ENCODE measurements at regions not wholly inside any gene's neighbourhood (a gene's known extent, or its start where the extent isn't known, plus 50 kb on each side); places are given as distances from the start of the nearest gene placed in this dataset.

- H3K27me3 ChIP-seq (ENCODE audit: low read length) = no peaks in the 10 kb centered on the region
- H3K9me3 ChIP-seq (ENCODE audit: low read length) = no peaks in the 10 kb centered on the region
- DNase-seq = no peak
- H3K27ac ChIP-seq (ENCODE audit: low read length) = no peak overlapping the region
- H3K36me3 ChIP-seq (ENCODE audit: insufficient read depth, low read length) = no peaks in the 10 kb centered on the region
- H3K4me3 ChIP-seq (ENCODE audit: low read length) = no peak overlapping the region
- H3K9me2 ChIP-seq (replicated peaks; ENCODE audit: insufficient read depth, low read length) = no peaks in the 10 kb centered on the region
- H3K4me2 ChIP-seq (ENCODE audit: low read depth, low read length, poor library complexity, severe bottlenecking) = no peak overlapping the region
- no peaks in the 10 kb centered on the region for H3K4me1 ChIP-seq (ENCODE audit: low read length)
- H3K79me2 ChIP-seq (ENCODE audit: low read length) = no peaks in the 10 kb centered on the region
- no peaks in the 10 kb centered on the region for H4K20me1 ChIP-seq (ENCODE audit: insufficient read depth, low read depth, low read length)
- no peak overlapping the region for H3K9ac ChIP-seq (ENCODE audit: low read length)
- H2AFZ ChIP-seq (ENCODE audit: low read length) = no peak overlapping the region
These were observed 51.1 kb upstream of the NCOA1 start for GRCh38 chr2:24439971-24440340.

DNA sequence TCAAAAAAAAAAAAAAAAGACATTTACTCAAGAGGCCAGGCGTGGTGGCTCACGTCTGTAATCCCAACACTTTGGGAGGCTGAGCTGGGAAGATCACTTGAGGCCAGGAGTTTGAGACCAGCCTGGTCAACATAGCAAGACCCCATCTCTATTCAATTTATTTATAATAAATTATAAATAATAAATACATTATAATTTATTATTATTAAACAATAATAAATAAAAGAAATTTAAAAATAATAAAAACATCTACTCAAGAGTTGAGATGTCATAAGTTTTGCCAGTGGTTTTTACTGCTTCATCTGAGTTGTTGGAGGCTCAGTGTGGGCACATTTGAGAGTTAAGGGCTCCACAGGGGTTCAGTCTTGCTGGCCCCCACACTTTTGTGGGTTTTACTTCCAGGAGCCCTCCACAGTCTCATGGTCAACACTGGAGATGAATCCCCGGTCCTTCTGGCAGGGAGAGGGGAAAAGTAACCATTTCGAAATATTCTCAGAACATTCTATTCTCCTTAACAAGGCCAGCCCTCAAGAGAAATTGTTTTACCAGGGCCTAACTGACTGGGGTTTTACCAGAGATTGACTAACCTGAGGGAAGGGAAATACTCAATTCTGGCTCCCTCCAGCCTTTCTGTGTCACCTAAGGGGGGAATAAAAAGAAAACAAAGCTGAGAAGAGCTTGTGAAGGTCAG, 51.6 kb upstream of the NCOA1 start:
- no peaks in the 10 kb centered on the region for H3K36me3 ChIP-seq (ENCODE audit: insufficient read depth, low read length)
- no peak overlapping the region for H3K9ac ChIP-seq (ENCODE audit: low read length)
- H4K20me1 ChIP-seq (ENCODE audit: insufficient read depth, low read depth, low read length) = no peaks in the 10 kb centered on the region
- H3K4me2 ChIP-seq (ENCODE audit: low read depth, low read length, poor library complexity, severe bottlenecking) = no peak overlapping the region
- no peaks in the 10 kb centered on the region for H3K4me1 ChIP-seq (ENCODE audit: low read length)
- H3K9me2 ChIP-seq (replicated peaks; ENCODE audit: insufficient read depth, low read length) = no peaks in the 10 kb centered on the region
- no peak overlapping the region for H3K27ac ChIP-seq (ENCODE audit: low read length)
- no peak overlapping the region for H3K4me3 ChIP-seq (ENCODE audit: low read length)
- no peak for DNase-seq
- no peaks in the 10 kb centered on the region for H3K9me3 ChIP-seq (ENCODE audit: low read length)
- no peaks in the 10 kb centered on the region for H3K79me2 ChIP-seq (ENCODE audit: low read length)
- H2AFZ ChIP-seq (ENCODE audit: low read length) = no peak overlapping the region
- no peaks in the 10 kb centered on the region for H3K27me3 ChIP-seq (ENCODE audit: low read length)

- Histone ChIP-seq H3K9ac (ENCODE audit: low read length) (no peak overlapping the region), H3K9me3 (ENCODE audit: low read length) (no peaks in the 10 kb centered on the region), H3K79me2 (ENCODE audit: low read length) (no peaks in the 10 kb centered on the region), H2AFZ (ENCODE audit: low read length) (no peak overlapping the region), H3K4me2 (ENCODE audit: low read depth, low read length, poor library complexity, severe bottlenecking) (no peak overlapping the region), H4K20me1 (ENCODE audit: insufficient read depth, low read depth, low read length) (no peaks in the 10 kb centered on the region), H3K27ac (ENCODE audit: low read length) (no peak overlapping the region), H3K4me1 (ENCODE audit: low read length) (no peaks in the 10 kb centered on the region), H3K27me3 (ENCODE audit: low read length) (no peaks in the 10 kb centered on the region), H3K4me3 (ENCODE audit: low read length) (no peak overlapping the region), H3K36me3 (ENCODE audit: insufficient read depth, low read length) (no peaks in the 10 kb centered on the region), H3K9me2 (replicated peaks; ENCODE audit: insufficient read depth, low read length) (no peaks in the 10 kb centered on the region)
- DNase-seq = no peak
These were observed 52.9 kb upstream of the NCOA1 start for GRCh38 chr2:24438106-24438505.

DNA sequence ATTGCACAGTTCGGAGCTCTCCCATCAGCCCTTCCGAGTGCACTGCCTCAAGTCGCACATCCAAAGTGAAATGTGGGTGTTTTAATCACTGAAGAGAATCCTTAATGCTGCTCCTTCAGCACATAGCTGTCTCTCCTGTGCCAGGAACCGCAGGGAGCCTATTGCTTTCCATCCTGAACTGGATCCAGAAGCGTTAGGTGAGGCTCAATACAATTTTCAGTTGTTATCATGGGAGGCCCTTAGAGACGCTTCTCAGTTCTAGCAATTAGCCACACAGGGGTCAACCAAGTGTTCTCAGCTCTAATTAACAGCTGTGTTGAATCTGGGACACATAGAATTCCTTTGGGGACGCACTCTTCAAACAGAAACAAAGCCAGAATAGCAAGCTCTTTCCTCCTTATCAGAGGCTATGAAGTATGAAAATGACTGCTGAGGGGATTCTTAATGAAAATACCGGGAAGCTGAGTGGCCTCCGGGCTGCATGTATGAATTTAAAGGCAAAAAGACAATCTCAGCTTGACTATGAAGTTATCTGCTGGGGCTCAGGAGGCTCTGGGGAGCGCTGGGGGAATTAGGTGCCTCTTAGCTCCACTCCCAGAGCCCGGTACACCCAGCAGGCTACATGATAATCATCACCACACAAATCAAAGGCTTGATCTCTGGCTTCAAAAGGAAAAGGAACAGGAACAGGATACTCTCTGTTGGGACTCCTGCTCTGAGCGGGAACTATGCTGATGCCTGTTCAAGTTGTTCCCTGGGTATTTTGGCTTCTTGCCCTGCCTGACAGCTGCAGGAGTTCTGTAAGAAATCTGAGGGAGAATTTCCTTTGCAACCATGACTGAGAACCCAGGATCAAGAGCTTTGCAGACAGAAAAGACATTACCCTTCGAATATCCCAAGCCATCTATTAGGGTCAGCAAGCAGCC, 55.4 kb upstream of the NCOA1 start:
- Histone ChIP-seq H3K4me3 (ENCODE audit: low read length) (no peak overlapping the region), H3K27ac (ENCODE audit: low read length) (no peak overlapping the region), H3K79me2 (ENCODE audit: low read length) (no peaks in the 10 kb centered on the region), H3K9ac (ENCODE audit: low read length) (no peak overlapping the region), H3K27me3 (ENCODE audit: low read length) (no peaks in the 10 kb centered on the region), H3K36me3 (ENCODE audit: insufficient read depth, low read length) (no peaks in the 10 kb centered on the region), H3K4me2 (ENCODE audit: low read depth, low read length, poor library complexity, severe bottlenecking) (no peak overlapping the region), H3K9me3 (ENCODE audit: low read length) (no peaks in the 10 kb centered on the region), H3K9me2 (replicated peaks; ENCODE audit: insufficient read depth, low read length) (no peaks in the 10 kb centered on the region), H3K4me1 (ENCODE audit: low read length) (no peaks in the 10 kb centered on the region), H2AFZ (ENCODE audit: low read length) (no peak overlapping the region), H4K20me1 (ENCODE audit: insufficient read depth, low read depth, low read length) (no peaks in the 10 kb centered on the region)
- no peak for DNase-seq

DNA sequence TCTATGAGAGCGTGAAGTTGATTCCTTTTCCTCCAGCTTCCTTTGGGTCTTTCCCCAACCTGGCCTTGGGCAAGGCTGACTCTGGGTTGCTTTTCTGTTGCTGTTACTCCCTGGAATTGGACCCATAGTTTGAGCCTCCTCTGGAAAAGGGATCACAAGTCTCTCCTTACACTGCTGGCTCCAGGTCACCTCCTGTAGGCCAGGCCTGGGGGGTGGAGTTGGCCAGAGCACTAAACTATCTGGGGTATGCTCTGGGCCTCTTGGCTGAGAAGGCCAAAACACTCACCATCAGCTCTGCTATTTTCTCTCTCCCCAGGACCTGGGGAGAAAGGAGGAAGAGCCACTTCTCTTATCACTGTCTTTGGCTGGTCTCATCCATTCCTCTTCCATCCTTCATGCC, 56.5 kb upstream of the NCOA1 start:
- Histone ChIP-seq H3K27me3 (ENCODE audit: low read length) (no peaks in the 10 kb centered on the region), H3K9me3 (ENCODE audit: low read length) (no peaks in the 10 kb centered on the region), H3K36me3 (ENCODE audit: insufficient read depth, low read length) (no peaks in the 10 kb centered on the region), H3K27ac (ENCODE audit: low read length) (no peak overlapping the region), H4K20me1 (ENCODE audit: insufficient read depth, low read depth, low read length) (no peaks in the 10 kb centered on the region), H3K4me2 (ENCODE audit: low read depth, low read length, poor library complexity, severe bottlenecking) (no peak overlapping the region), H2AFZ (ENCODE audit: low read length) (no peak overlapping the region), H3K9me2 (replicated peaks; ENCODE audit: insufficient read depth, low read length) (no peaks in the 10 kb centered on the region), H3K9ac (ENCODE audit: low read length) (no peak overlapping the region), H3K4me1 (ENCODE audit: low read length) (peaks cover under 1% of the 10 kb centered on the region), H3K4me3 (ENCODE audit: low read length) (no peak overlapping the region), H3K79me2 (ENCODE audit: low read length) (no peaks in the 10 kb centered on the region)
- no peak for DNase-seq

DNA sequence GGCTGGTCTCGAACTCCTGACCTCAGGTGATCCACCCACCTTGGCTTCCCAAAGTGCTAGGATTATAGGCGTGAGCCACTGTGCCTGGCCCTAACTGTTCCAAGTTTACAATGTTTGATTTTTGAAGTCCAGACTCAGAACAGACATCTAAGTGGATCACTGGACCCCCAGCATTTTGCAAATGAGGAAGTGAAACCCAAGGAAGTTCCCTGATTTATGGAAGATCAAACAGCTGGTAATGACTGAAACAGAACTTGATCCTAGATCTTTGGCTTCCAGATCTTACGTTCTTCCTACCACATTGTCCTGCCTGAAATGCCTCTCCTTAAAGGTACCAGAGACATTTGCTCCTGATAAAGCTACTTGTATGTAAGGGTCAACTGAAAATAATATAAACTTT, 58.3 kb upstream of the NCOA1 start:
- no peak overlapping the region for H3K27ac ChIP-seq (ENCODE audit: low read length)
- H3K4me3 ChIP-seq (ENCODE audit: low read length) = no peak overlapping the region
- DNase-seq = no peak
- H3K4me2 ChIP-seq (ENCODE audit: low read depth, low read length, poor library complexity, severe bottlenecking) = no peak overlapping the region
- H3K9me2 ChIP-seq (replicated peaks; ENCODE audit: insufficient read depth, low read length) = no peaks in the 10 kb centered on the region
- H2AFZ ChIP-seq (ENCODE audit: low read length) = no peak overlapping the region
- no peaks in the 10 kb centered on the region for H3K9me3 ChIP-seq (ENCODE audit: low read length)
- H3K36me3 ChIP-seq (ENCODE audit: insufficient read depth, low read length) = no peaks in the 10 kb centered on the region
- H3K4me1 ChIP-seq (ENCODE audit: low read length) = peaks cover 7% of the 10 kb centered on the region
- no peaks in the 10 kb centered on the region for H3K27me3 ChIP-seq (ENCODE audit: low read length)
- H3K9ac ChIP-seq (ENCODE audit: low read length) = no peak overlapping the region
- no peaks in the 10 kb centered on the region for H4K20me1 ChIP-seq (ENCODE audit: insufficient read depth, low read depth, low read length)
- H3K79me2 ChIP-seq (ENCODE audit: low read length) = no peaks in the 10 kb centered on the region

DNA sequence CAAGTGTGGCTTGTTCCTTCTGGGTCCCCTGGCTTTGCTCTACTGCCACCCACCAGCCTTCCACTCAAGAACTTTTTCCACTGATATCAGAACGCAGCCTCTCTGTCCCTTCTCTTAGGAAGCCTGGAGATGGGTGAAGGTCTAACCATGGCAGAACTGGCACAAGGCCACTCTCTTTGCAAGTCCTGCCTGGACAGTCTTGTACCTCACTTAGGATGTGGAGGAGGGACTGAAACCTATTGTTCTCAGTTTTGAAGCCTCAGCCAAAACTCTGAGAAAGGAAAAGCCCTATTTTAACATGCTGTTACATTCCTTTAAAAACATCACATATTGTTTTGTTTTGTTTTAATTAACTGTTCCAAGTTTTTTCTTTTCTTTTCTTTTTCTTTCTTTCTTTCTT, 58.9 kb upstream of the NCOA1 start:
- no peak overlapping the region for H2AFZ ChIP-seq (ENCODE audit: low read length)
- H3K27me3 ChIP-seq (ENCODE audit: low read length) = no peaks in the 10 kb centered on the region
- H3K4me3 ChIP-seq (ENCODE audit: low read length) = no peak overlapping the region
- H3K79me2 ChIP-seq (ENCODE audit: low read length) = no peaks in the 10 kb centered on the region
- H3K36me3 ChIP-seq (ENCODE audit: insufficient read depth, low read length) = no peaks in the 10 kb centered on the region
- no peaks in the 10 kb centered on the region for H3K9me3 ChIP-seq (ENCODE audit: low read length)
- no peaks in the 10 kb centered on the region for H4K20me1 ChIP-seq (ENCODE audit: insufficient read depth, low read depth, low read length)
- peaks cover 8% of the 10 kb centered on the region for H3K4me1 ChIP-seq (ENCODE audit: low read length)
- no peak overlapping the region for H3K27ac ChIP-seq (ENCODE audit: low read length)
- H3K9me2 ChIP-seq (replicated peaks; ENCODE audit: insufficient read depth, low read length) = no peaks in the 10 kb centered on the region
- H3K4me2 ChIP-seq (ENCODE audit: low read depth, low read length, poor library complexity, severe bottlenecking) = no peak overlapping the region
- no peak overlapping the region for H3K9ac ChIP-seq (ENCODE audit: low read length)
- DNase-seq = no peak

DNA sequence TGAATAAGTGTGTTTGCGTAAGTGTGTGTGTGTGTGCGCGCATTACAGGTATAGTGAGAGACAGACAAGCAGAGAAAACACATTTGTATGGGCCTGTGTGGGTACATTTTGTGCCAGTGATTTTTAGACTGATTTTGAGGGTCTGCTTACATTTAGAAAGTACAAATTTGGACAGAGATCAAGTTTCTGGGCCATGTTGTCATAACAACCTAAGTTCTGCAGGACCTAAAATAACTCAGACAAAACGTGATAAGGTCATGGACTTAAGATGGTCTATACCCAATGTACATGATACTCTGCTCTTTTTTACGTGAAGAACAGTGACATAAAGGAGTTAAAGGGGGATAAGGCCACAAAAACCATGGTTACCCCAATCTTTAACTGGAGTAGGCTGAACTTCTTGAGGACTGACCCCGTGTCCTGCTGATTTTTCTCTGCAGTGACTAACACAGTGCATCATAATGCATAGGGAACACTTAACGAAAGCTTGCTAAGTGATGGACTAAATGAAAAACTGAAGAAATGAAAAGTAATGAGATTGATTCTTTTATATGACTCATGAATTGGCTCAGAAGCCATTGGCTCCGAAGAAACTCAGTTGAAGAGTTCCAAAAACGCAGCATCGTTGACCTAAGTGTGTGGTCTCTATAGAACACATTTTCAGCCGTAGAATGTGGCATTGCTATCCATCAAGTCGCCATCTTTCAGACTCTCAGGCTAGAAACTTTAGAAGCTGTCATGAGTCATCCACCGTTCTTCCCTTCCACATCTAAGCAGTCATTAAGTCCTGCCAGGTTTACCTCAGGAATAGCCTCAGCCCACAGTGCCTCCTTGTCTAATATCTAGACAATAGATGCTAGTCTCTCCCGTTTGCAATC, 61.6 kb upstream of the NCOA1 start:
- Histone ChIP-seq H3K9me2 (replicated peaks; ENCODE audit: insufficient read depth, low read length) (no peaks in the 10 kb centered on the region), H3K27ac (ENCODE audit: low read length) (no peak overlapping the region), H3K4me2 (ENCODE audit: low read depth, low read length, poor library complexity, severe bottlenecking) (no peak overlapping the region), H3K27me3 (ENCODE audit: low read length) (no peaks in the 10 kb centered on the region), H3K9ac (ENCODE audit: low read length) (no peak overlapping the region), H4K20me1 (ENCODE audit: insufficient read depth, low read depth, low read length) (no peaks in the 10 kb centered on the region), H3K4me1 (ENCODE audit: low read length) (peaks cover 10% of the 10 kb centered on the region), H2AFZ (ENCODE audit: low read length) (no peak overlapping the region), H3K4me3 (ENCODE audit: low read length) (no peak overlapping the region), H3K9me3 (ENCODE audit: low read length) (no peaks in the 10 kb centered on the region), H3K36me3 (ENCODE audit: insufficient read depth, low read length) (no peaks in the 10 kb centered on the region), H3K79me2 (ENCODE audit: low read length) (no peaks in the 10 kb centered on the region)
- DNase-seq = no peak

Data from Karpas-422 (cell line).